T47D (cell line): ENCODE measurements at regions not wholly inside any gene's neighbourhood (a gene's known extent, or its start where the extent isn't known, plus 50 kb on each side); places are given as distances from the start of the nearest gene placed in this dataset.

Experiments
- DNase-seq, 2 experiments: peaks; one replicate each; pipeline versions ENCODE4 v3.0.0 to v3.0.0-alpha.2; 2011 to 2012; ENCODE audit warnings: low read depth in 1 of 2, low spot score in 1 of 2
- JUND ChIP-seq: IDR thresholded peaks from 2 replicates; pipeline ENCODE4 v1.6.1; 2012; ENCODE audit warnings: low read depth
- in situ Hi-C: cut with HindIII; loops from 2 replicates; pipeline ENCODE4 v1.10.0; 2016; ENCODE audit warnings: low sequenced_read_pairs, low pct_unique_long_range_greater_than_20kb

DNA sequence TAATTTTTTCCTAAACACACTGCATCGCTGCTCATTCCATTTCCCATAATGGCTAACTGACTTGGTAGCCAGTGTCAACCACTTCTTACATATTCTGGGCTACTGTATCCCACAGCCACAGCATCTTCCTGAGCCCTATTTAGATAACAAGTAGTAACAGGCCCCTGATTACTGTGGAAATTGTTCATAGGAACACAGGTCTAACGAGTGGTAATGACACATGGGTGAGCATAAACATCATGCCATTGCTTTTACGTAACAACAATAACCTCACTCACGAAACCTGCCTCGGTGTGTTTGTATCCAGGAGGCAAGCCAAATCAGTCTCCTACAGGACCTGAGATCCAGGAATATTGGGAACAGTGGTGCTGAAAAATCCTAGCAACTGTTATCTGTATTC lies 438.6 kb downstream of the KLF5 start:
- TF ChIP-seq JUND = no peak
- in situ Hi-C loops = no loop called here
- DNase-seq = no peak

DNA sequence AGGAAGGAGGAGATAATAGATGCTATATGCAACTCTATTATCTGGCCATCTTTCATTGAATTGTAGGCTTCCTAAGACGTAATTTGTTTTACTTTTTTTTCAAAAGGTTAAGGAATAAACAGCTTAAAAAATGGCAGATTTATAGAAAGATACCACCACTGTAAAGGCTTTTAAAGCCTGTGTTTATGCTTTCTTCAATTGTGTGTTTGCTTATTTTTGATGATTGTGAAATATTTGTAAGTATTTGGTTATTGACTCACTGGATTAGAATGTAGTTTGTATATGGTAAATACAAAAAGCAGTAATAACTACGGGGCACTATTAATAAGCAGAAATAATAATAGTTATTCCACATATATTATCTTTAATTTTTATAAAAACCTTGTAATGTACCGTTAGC lies 437.9 kb downstream of the KLF5 start:
- TF ChIP-seq JUND = no peak
- DNase-seq = no peak
- in situ Hi-C loops = no loop called here

DNA sequence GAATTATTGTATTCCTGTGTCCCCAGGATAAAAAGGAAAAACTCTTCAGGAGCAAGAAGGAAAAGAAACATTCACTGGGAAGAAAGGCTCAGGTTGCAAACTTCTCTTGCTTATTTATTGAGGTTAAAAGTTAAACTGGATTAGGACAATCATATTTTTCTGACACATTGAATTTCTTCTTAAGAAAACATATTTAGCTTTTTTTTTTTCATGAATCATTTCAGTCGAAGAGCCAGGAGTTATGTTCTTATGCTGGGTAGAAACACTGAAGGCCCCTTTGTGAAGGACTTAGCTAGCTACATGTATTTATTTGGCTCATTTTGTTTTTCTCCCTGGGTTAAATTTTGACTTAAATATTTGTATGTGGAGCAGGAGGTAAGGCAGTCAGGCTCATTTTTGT lies 434.0 kb downstream of the KLF5 start:
- DNase-seq = no peak
- in situ Hi-C loops = no loop called here
- no peak for TF ChIP-seq JUND

DNA sequence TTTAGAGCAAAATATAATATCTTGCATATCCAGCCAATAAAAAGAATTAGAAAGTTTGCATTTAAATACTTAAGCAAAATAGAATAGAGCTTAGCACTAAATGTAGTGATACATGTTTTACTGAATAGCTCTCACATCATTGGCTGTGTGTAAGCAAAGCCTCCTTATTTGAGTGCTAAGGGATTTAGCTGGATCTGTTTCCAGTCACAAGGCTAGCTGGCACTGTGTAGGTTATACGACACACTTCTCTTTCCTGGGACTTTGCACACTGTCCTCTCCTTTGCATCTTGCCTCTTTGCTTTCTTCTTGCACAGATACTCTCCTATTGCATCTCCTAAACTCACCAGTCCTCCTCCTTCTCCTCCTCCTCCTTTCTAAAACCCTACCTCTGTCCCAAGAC lies 423.8 kb downstream of the KLF5 start:
- in situ Hi-C loops = no loop called here
- DNase-seq = no peak
- no peak for TF ChIP-seq JUND

DNA sequence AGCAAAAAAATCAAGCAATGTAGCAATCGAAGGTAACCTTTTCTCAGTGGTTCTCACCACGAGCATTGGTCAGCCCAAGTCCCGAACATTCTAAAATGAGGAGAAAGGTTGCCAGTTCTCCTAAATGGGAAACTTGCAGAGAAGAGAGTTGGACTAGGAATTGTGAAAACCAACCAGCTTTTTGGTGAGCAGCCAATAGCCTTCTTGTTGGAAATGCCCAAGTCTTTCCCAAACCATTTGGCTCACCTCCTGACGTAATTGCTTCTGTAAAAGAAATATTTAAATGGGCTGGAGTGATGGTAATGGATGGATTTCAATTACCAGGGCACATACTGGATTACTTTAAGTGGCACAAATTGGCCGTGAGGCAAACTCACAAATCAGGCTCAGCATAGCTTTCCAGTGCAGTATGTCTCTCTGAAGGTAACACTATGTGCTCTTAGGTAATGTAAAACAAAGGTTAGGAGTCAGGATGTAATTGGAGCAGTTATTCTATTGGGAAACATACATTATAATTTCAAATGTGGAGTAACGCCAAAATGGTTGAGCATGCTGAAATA lies 423.2 kb downstream of the KLF5 start:
- DNase-seq = no peak
- no peak for TF ChIP-seq JUND
- in situ Hi-C loops = no loop called here

DNA sequence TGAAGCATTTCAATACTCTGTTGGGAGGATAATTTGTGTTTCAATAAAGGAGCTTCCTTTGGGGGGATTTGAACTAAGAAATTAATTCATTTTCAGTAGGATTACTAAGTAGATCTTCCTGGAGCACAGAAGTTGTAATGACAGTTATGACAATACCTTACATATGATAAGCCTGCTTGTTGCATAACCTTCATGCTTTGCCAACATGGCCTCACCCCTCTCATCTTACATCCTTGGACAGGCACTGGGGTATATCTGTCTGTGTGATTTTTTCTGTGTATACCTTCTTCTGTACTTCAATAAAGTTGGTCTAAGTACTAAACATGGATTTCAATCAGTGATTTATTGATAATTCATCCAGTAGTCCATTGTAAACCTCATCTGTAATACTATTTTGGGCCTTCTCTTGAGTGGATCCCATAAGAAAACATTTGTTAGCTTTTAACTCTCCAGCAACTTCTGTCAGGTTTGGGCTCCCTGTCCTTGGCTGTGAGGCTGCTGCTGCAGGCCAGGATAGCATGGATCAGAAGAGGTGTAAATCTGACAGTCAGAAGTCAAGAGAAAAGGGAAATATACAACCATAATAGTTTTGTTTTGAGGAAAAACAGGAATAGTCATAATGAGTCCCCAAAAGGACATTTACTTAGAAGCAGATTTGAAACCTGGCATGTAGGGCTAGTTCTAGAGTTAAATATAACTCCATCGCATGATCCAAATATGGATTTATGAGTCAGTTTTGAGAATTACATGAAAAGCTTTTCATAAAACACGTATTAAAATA lies 422.2 kb downstream of the KLF5 start:
- in situ Hi-C loops = no loop called here
- TF ChIP-seq JUND = no peak
- DNase-seq = no peak

DNA sequence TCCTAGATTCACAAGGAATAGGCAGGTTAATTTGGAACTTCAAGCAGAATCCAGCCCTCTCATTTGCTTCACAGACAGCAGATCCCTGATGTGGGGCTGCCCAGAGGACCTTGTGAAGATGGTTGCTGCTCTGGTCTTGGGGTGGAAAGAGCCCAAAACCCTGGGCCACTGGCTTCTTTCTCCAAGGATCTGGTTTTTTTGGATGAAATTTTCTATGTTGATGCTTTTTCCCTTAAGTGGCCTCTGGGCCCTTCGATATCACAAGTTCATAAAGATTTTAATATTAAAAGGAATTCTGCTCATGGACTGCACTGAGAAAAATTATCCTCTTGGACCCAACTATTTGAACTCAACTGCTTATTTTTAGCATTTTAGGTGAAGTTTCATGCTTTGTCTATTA lies 421.1 kb downstream of the KLF5 start:
- no peak for TF ChIP-seq JUND
- no peak for DNase-seq
- in situ Hi-C loops = no loop called here

DNA sequence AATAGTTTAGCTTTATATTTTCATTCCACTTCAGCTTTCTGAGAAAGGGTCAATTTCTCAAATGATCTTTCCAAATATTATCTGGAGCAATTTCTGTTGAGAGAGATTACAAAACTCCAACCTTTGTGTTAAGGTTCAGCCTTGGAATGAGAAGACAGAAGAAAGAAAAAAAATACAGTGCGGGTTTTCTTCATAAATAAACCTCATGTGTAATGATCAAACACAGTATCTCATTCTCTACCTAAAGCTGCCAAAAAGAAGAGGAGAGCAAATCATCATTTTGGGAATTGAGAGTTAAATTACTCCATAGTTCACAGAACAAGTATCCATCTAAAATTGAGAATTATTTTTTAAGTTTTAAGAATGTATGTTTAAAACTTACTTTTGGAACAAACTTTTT lies 420.5 kb downstream of the KLF5 start:
- in situ Hi-C loops = no loop called here
- no peak for TF ChIP-seq JUND
- no peak for DNase-seq

DNA sequence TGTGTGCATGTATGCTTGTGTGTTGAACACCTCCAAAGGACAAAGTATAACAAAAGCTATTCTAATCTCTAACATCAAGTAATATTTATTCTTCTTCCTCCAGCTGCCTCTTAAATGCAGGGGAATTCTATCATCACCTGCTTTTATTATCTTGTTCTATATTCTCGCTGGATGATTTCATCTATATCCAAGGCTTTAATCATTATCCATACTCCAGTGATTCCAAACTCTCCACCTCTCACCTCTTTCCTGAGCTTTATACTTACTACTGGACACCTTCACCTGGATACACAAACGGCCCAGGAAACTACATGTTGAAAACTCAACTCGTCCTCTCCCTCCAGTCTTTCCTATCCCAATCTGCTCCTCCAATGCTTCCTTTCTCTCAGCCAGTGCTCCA lies 418.6 kb downstream of the KLF5 start:
- no peak for TF ChIP-seq JUND
- no peak for DNase-seq

DNA sequence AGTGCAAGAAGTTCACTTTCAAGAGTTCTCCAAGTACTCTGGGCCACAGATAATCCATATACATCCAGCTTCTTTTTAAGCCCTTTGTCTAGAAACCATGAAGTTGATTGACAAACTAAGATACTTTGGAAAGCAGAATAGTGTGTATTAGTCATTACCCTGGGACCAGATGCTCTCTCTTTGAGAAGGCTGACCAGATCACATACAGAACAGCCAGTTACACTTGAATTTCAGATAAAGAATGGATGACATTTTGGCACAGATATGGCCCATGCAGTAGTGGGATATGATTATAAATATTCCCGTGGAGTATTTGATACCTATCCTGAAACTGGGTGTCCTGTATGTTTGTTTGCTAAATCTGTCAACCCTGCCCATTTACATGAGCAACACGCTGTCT lies 414.2 kb downstream of the KLF5 start:
- in situ Hi-C loops = no loop called here
- no peak for TF ChIP-seq JUND
- no peak for DNase-seq

More for the DNA sequence above, 418.6 kb downstream of the KLF5 start:
- in situ Hi-C loops = no loop called here

DNA sequence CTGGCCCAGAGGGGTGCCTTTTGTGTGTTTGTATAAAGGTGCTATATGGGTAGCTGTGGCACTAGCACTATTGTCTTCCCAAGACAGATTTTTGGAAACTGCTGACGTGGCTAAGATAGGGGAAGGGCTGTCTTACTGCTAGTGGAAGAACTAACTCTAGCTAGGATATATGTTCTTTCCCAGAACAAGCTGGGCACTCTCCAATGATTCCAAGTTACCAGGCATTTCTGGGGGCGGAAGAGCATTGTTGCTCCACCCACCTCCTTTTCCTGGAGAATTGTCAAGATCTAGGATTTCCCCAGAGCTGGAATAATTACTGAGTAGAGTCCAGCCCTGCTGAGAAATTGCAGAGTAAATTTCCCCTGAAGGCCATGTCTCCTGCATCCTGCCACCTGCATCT lies 408.3 kb downstream of the KLF5 start:
- no peak for DNase-seq
- no peak for TF ChIP-seq JUND
- in situ Hi-C loops = no loop called here

DNA sequence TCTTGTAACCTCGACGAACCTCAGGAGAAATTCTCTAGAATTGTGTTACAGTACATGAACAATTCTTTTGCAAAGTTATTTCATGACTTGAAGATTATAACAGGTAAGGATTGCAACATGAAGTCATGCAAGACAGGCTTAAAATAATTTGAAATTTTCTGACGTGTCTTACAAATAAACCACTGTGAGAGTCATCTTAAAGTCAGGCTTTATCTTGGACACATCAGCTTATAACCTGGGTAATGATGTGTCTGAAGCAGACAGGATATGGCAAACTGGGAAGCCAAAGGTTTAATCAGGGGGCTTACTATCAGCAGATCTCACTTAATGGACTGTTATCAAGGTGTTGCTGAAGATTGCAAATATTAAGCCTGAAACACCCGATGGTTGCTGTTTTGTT lies 407.8 kb downstream of the KLF5 start:
- TF ChIP-seq JUND = no peak
- in situ Hi-C loops = no loop called here
- no peak for DNase-seq

DNA sequence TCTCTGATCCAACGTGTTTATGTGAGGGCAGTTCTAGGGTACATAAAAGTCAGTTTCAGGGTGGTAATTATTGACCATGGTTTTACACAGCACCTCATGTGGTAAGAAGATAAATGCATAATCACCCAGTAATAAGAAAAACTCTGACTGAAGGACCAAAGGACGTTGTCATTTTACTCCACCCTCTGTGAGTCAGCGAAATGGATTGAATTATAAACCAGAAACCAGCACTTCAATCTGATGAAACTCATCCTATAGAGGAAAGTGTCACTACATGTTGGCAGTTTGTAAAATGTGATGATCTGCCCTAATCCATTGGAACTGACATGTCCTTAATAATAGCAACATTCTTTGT lies 406.8 kb downstream of the KLF5 start:
- no peak for DNase-seq
- in situ Hi-C loops = no loop called here
- TF ChIP-seq JUND = no peak
